Right hindlimb (tissue), 1 donor: ENCODE measurements at regions not wholly inside any gene's neighbourhood (a gene's known extent, or its start where the extent isn't known, plus 50 kb on each side); places are given as distances from the start of the nearest gene placed in this dataset.
"Not testable (repeated sequence)": the region's sequence is repeated elsewhere in the genome, so short reads cannot be mapped to it uniquely, and the experiment has no call there.

Source experiments
- DNase-seq: peaks from one replicate; pipeline ENCODE4 v3.0.0-alpha.2; 2018

GRCh38 chr2:156956161-156956560 is 301.3 kb upstream of the GALNT5 start:
- no peak for DNase-seq

- no peak for DNase-seq
Measured at GRCh38 chr2:156958374-156958773, 299.1 kb upstream of the GALNT5 start.

- DNase-seq = no peak
Measured at GRCh38 chr2:156959481-156959880, 298.0 kb upstream of the GALNT5 start.

GRCh38 chr2:156982615-156983014 is 274.9 kb upstream of the GALNT5 start:
- DNase-seq = no peak

GRCh38 chr2:156986339-156986988 is 271.0 kb upstream of the GALNT5 start:
- DNase-seq = no peak

- DNase-seq = no peak
Measured at GRCh38 chr2:156999661-157000060, 257.8 kb upstream of the GALNT5 start.

- no peak for DNase-seq
Measured at GRCh38 chr2:157004789-157005188, 252.7 kb upstream of the GALNT5 start.

GRCh38 chr2:157015015-157015575 is 242.4 kb upstream of the GALNT5 start:
- DNase-seq = no peak

- not testable (repeated sequence) for DNase-seq
Measured at GRCh38 chr2:157023264-157023663, 234.2 kb upstream of the GALNT5 start.

- no peak for DNase-seq
Measured at GRCh38 chr2:157024129-157024528, 233.4 kb upstream of the GALNT5 start.

- DNase-seq = no peak
Measured at GRCh38 chr2:157032017-157032416, 225.5 kb upstream of the GALNT5 start.

- no peak for DNase-seq
Measured at GRCh38 chr2:157036726-157037125, 220.8 kb upstream of the GALNT5 start.

- no peak for DNase-seq
Measured at GRCh38 chr2:157043786-157044185, 213.7 kb upstream of the GALNT5 start.

GRCh38 chr2:157046396-157046795 is 211.1 kb upstream of the GALNT5 start:
- DNase-seq = no peak

GRCh38 chr2:157052685-157053224 is 204.8 kb upstream of the GALNT5 start:
- no peak for DNase-seq

GRCh38 chr2:157053876-157054275 is 203.6 kb upstream of the GALNT5 start:
- DNase-seq = no peak

- DNase-seq = no peak
Measured at GRCh38 chr2:157055660-157056199, 201.8 kb upstream of the GALNT5 start.

- no peak for DNase-seq
Measured at GRCh38 chr2:157056200-157056676, 201.3 kb upstream of the GALNT5 start.

GRCh38 chr2:157058161-157058560 is 199.3 kb upstream of the GALNT5 start:
- no peak for DNase-seq

GRCh38 chr2:157059036-157059435 is 198.5 kb upstream of the GALNT5 start:
- no peak for DNase-seq

- DNase-seq = no peak
Measured at GRCh38 chr2:157061799-157062198, 195.7 kb upstream of the GALNT5 start.

- DNase-seq = no peak
Measured at GRCh38 chr2:157067562-157067961, 189.9 kb upstream of the GALNT5 start.

GRCh38 chr2:157068237-157068636 is 189.3 kb upstream of the GALNT5 start:
- no peak for DNase-seq

- no peak for DNase-seq
Measured at GRCh38 chr2:157075924-157076323, 181.6 kb upstream of the GALNT5 start.
